ENCODE measurements at regions not wholly inside any gene's neighbourhood (a gene's known extent, or its start where the extent isn't known, plus 50 kb on each side); places are given as distances from the start of the nearest gene placed in this dataset.

GRCh38 chr2:81327911-81328310 is 1023.4 kb upstream of the LRRTM1 start:
- Histone ChIP-seq H3K36me3 (ENCODE audit: control insufficient read depth, insufficient read depth, low read length) (no peaks in the 10 kb centered on the region), H3K4me3 (no peak overlapping the region), H3K27me3 (ENCODE audit: control insufficient read depth in 2 of 2, insufficient read depth in 2 of 2, low read length in 2 of 2) (no peaks in the 10 kb centered on the region), H3K79me2 (ENCODE audit: control insufficient read depth, insufficient read depth, low read length) (no peaks in the 10 kb centered on the region), H3K27ac (ENCODE audit: extremely low read depth, low read depth, low read length) (no peak overlapping the region), H3K9me1 (ENCODE audit: control insufficient read depth, insufficient read depth, low read length) (no peaks in the 10 kb centered on the region), H3K9ac (ENCODE audit: insufficient read depth in 1 of 2, low read depth in 2 of 2, low read length in 2 of 2) (no peak overlapping the region), H2AFZ (ENCODE audit: low read depth, low read length) (no peak overlapping the region), H3K4me2 (ENCODE audit: insufficient read depth, low read length) (no peak overlapping the region), H3K9me3 (replicated peaks; ENCODE audit: control insufficient read depth, insufficient read depth, low read depth, low read length) (no peaks in the 10 kb centered on the region), H4K20me1 (replicated peaks; ENCODE audit: control insufficient read depth, insufficient read depth, low read length) (no peaks in the 10 kb centered on the region), H3K4me1 (replicated peaks in 1 of 2; ENCODE audit: control insufficient read depth in 2 of 2, insufficient read depth in 2 of 2, low read length in 2 of 2) (no peaks in the 10 kb centered on the region)
- no peak for FAIRE-seq
- ChIA-PET POLR2A (no interaction called here), CTCF (ENCODE audit: low intra/inter-chr PET ratio) (no interaction called here)
- in situ Hi-C loops (cut with MboI) (no loop called here), intact Hi-C loops (cut with micrococcal nuclease) (no loop called here)
- no peak for DNase-seq (ENCODE audit: extremely low read depth in 1 of 4, low spot score in 3 of 4)
- BruUV-seq (replicated peaks): no TSS peak
- ATAC-seq: no peak
- TF ChIP-seq NONO (IDR thresholded peaks at IDR 0.05; ENCODE audit: low read depth in 2 of 2, low read length in 1 of 2): no peak
- TF ChIP-seq SNRNP70 (optimal IDR thresholded peaks at IDR 0.05; ENCODE audit: low read depth, low read length): no peak
- TF ChIP-seq ZMIZ1 (IDR thresholded peaks at IDR 0.05; ENCODE audit: low read depth in 2 of 2, low read length in 2 of 2): no peak
- no peak for TF ChIP-seq MEF2D (tag; conservative IDR thresholded peaks at IDR 0.05; ENCODE audit: low read depth)
- no peak for TF ChIP-seq MXI1 (IDR thresholded peaks at IDR 0.05; ENCODE audit: low read depth, low read length)
- TF ChIP-seq POU5F1 (IDR thresholded peaks at IDR 0.05; ENCODE audit: borderline replicate concordance, low read depth, low read length, partially characterized antibody): no peak
- no peak for TF ChIP-seq BDP1 (IDR thresholded peaks at IDR 0.05; ENCODE audit: insufficient read depth, insufficient read length)
- no peak for TF ChIP-seq ILK (tag; IDR thresholded peaks at IDR 0.05; ENCODE audit: borderline replicate concordance, low read depth)
- no peak for TF ChIP-seq CBX3 (IDR thresholded peaks at IDR 0.05; ENCODE audit: borderline replicate concordance in 1 of 2, low read length in 2 of 2)
- no peak for TF ChIP-seq DMBX1 (CRISPR knock-in tag; IDR thresholded peaks at IDR 0.05; ENCODE audit: borderline replicate concordance)
- no peak for TF ChIP-seq STAT6 (CRISPR knock-in tag; IDR thresholded peaks at IDR 0.05)
- TF ChIP-seq HMG20A (CRISPR knock-in tag; conservative IDR thresholded peaks at IDR 0.05): no peak
- TF ChIP-seq ZNF395 (CRISPR knock-in tag; IDR thresholded peaks at IDR 0.05): no peak
- no peak for TF ChIP-seq SNAPC5 (CRISPR knock-in tag; IDR thresholded peaks at IDR 0.05)
